ENCODE measurements at regions not wholly inside any gene's neighbourhood (a gene's known extent, or its start where the extent isn't known, plus 50 kb on each side); places are given as distances from the start of the nearest gene placed in this dataset.
A peak's percentile ranks its signal among the peaks of the same experiment; 100 is the strongest.
"Not testable (repeated sequence)": the region's sequence is repeated elsewhere in the genome, so short reads cannot be mapped to it uniquely, and the experiment has no call there.

DNA sequence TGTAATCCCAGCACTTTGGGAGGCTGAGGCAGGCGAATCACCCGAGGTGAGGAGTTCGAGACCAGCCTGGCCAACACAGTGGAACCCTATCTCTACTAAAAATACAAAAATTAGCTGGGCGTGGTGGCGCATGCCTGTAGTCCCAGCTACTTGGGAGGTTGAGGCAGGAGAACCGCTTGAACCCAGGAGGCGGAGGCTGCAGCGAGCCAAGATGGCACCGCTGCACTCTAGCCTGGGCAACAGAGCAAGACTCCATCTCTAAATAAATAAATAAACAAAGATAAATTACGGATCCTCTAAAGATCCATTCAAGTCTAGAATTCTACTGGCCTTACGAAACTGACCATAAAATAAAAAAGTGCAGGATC, 60.4 kb downstream of the SIPA1L2 start:
- not testable (repeated sequence) for H3K27me3 ChIP-seq (ENCODE audit: control insufficient read depth, insufficient read depth, low read length, poor library complexity, severe bottlenecking); H3K27ac ChIP-seq (ENCODE audit: insufficient read depth, low read depth, low read length, poor library complexity, severe bottlenecking); H3K36me3 ChIP-seq (ENCODE audit: control insufficient read depth, insufficient read depth, low read length); H3K4me3 ChIP-seq (ENCODE audit: insufficient read depth, low read depth, low read length); H3K9me3 ChIP-seq (ENCODE audit: control insufficient read depth, low read length)
- peaks cover 12% of the 10 kb centered on the region for H3K4me1 ChIP-seq (ENCODE audit: control insufficient read depth, insufficient read depth, low read length)
- WGBS, 2 experiments, result 93 to 96% methylated on average over 11 of the region's 11 CpGs

DNA sequence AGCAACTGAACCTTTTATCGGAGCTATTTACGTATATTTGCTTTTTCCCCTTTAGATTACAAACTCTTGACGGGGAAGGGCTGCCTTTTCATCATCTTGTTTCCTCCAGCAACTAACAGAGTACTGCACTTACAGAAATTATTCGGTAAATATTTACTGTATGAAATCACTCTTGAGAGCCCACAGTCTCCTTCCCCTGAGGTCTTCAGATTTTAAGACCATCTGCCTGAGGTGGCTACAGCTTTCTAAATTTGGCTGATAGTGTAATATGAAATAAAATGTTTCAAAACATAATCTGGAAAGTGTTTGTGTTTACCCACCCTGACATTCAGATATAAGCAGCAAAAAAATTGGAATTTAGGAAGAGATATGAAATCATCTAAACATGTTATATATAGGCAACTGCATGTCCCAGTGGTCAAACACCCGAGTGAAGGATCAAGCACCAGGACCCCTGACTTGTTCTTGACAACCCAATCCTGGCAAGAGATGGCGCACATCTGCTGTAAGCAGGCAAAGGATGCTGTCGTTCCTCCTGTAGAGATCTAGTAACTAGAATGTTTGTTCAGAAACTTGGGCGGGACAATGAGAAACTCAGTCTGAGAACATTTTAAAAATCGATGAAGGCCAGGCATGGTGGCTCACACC, 60.9 kb downstream of the SIPA1L2 start:
- no peaks in the 10 kb centered on the region for H3K27me3 ChIP-seq (ENCODE audit: control insufficient read depth, insufficient read depth, low read length, poor library complexity, severe bottlenecking)
- no peak overlapping the region for H3K4me3 ChIP-seq (ENCODE audit: insufficient read depth, low read depth, low read length)
- no peaks in the 10 kb centered on the region for H3K36me3 ChIP-seq (ENCODE audit: control insufficient read depth, insufficient read depth, low read length)
- H3K4me1 ChIP-seq (ENCODE audit: control insufficient read depth, insufficient read depth, low read length), result peaks cover 12% of the 10 kb centered on the region
- H3K27ac ChIP-seq (ENCODE audit: insufficient read depth, low read depth, low read length, poor library complexity, severe bottlenecking), result no peak overlapping the region
- WGBS, 2 experiments, result 95 to 97% methylated on average over 9 of the region's 9 CpGs
- no peaks in the 10 kb centered on the region for H3K9me3 ChIP-seq (ENCODE audit: control insufficient read depth, low read length)

DNA sequence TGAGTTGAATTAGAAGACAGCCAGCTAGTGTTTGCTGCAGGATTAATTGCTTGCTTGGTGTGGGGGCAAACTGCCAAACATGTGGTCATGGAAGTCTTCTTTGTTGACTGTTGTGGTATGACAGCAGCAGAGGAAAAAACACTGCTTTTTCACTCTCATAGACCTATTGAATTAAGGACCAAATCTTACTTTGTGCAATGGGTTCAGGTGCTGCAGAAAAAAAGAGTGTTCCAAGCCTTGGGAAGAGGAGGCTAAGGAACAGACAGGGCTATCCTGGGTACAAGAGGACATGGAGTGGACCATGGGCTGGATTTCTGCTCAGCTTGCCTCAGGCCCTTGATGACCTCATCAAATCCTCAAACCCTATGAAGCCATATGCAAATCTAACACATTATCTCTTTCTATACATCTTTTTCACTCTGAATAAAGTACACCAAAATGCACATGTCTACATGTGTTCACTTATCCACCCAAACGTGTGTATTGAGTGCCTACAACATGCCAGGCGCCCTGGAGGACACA, 61.5 kb downstream of the SIPA1L2 start:
- 88 to 93% methylated on average over 2 of the region's 2 CpGs for WGBS, 2 experiments
- Histone ChIP-seq H3K36me3 (ENCODE audit: control insufficient read depth, insufficient read depth, low read length) (no peaks in the 10 kb centered on the region), H3K4me3 (ENCODE audit: insufficient read depth, low read depth, low read length) (no peak overlapping the region), H3K9me3 (ENCODE audit: control insufficient read depth, low read length) (no peaks in the 10 kb centered on the region), H3K27ac (ENCODE audit: insufficient read depth, low read depth, low read length, poor library complexity, severe bottlenecking) (no peak overlapping the region), H3K4me1 (ENCODE audit: control insufficient read depth, insufficient read depth, low read length) (peaks cover 12% of the 10 kb centered on the region), H3K27me3 (ENCODE audit: control insufficient read depth, insufficient read depth, low read length, poor library complexity, severe bottlenecking) (no peaks in the 10 kb centered on the region)

DNA sequence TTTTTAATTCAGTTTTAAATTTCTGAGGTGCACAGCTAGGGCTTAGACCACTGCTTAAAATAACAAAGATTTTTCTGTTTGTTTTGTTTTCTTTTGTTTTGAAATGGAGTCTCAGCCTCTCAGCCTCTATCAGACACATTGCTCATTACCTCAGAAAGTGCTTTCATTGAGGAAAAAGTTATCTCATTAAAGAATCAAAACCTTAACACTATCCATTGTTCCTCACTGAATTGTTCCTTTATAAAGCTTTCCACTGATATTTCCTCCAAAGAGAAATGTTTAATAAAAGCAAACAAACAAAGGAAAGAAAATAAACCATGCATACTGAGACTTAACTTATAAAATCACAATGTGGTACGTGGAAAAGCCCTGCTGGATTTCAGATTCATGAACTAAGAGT, 63.8 kb downstream of the SIPA1L2 start:
- Histone ChIP-seq H3K36me3 (ENCODE audit: control insufficient read depth, insufficient read depth, low read length) (no peaks in the 10 kb centered on the region), H3K4me3 (ENCODE audit: insufficient read depth, low read depth, low read length) (no peak overlapping the region), H3K27me3 (ENCODE audit: control insufficient read depth, insufficient read depth, low read length, poor library complexity, severe bottlenecking) (no peaks in the 10 kb centered on the region), H3K27ac (ENCODE audit: insufficient read depth, low read depth, low read length, poor library complexity, severe bottlenecking) (no peak overlapping the region), H3K4me1 (ENCODE audit: control insufficient read depth, insufficient read depth, low read length) (peaks cover 10% of the 10 kb centered on the region), H3K9me3 (ENCODE audit: control insufficient read depth, low read length) (no peaks in the 10 kb centered on the region)
- WGBS, 2 experiments, result 88 to 92% methylated on average over 1 of the region's 1 CpG

DNA sequence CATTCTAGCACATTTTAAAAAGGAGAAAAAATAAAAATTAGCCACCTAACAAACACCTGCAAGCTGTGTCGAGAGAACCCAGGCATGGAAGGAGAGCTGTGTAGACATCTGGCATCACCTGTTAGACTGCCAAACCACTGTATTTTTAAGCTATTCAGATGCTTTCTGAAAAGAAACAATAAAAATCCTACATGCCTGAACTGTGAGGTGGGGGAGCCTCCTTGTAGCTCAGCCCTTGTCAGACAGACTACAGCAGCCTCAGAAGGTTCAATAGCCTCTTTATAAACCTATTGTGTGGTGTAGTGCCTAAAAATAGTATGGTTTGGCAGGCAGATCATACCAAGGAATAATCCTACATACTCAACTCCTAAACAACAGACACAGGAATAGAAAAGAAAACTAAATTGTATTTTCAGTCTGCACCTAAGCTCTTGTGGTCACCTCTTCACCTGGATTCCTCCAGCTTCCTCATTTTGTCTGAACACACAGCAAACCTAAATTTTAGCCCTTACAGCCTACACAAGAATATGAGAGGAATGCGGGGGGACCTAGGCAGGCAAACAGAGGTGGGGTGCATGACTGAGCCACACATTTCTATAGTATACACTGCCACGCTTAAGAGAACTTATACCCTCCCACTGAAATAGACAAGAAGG, 67.0 kb downstream of the SIPA1L2 start:
- peaks cover 22% of the 10 kb centered on the region for H3K4me1 ChIP-seq (ENCODE audit: control insufficient read depth, insufficient read depth, low read length)

DNA sequence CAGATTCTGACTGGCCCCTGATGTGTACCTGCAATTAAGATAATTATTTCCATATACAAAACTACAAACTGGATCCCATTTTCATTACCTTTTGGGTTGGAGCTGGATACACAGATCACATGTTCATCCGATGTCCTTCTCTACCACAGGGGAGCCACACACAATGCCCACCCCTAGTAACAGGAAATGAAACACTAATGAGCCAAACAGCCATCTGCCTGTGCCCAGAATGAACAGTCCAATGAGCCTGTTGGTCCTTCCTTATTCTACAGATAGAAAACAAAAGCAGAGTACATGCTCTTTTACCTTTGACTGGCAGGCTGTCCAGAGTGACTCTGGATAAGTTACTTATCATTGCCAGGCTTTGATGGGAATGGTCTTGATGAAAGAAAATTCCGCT, 68.6 kb downstream of the SIPA1L2 start:
- H3K36me3 ChIP-seq (ENCODE audit: control insufficient read depth, insufficient read depth, low read length), result no peaks in the 10 kb centered on the region
- H3K4me1 ChIP-seq (ENCODE audit: control insufficient read depth, insufficient read depth, low read length), result peaks cover 37% of the 10 kb centered on the region
- WGBS, 2 experiments, result 90 to 95% methylated on average over 2 of the region's 2 CpGs
- no peak overlapping the region for H3K4me3 ChIP-seq (ENCODE audit: insufficient read depth, low read depth, low read length)
- no peak overlapping the region for H3K27ac ChIP-seq (ENCODE audit: insufficient read depth, low read depth, low read length, poor library complexity, severe bottlenecking)
- no peaks in the 10 kb centered on the region for H3K27me3 ChIP-seq (ENCODE audit: control insufficient read depth, insufficient read depth, low read length, poor library complexity, severe bottlenecking)
- no peaks in the 10 kb centered on the region for H3K9me3 ChIP-seq (ENCODE audit: control insufficient read depth, low read length)

More for the DNA sequence above, 67.0 kb downstream of the SIPA1L2 start:
- H3K36me3 ChIP-seq (ENCODE audit: control insufficient read depth, insufficient read depth, low read length), result no peaks in the 10 kb centered on the region
- H3K27me3 ChIP-seq (ENCODE audit: control insufficient read depth, insufficient read depth, low read length, poor library complexity, severe bottlenecking), result no peaks in the 10 kb centered on the region
- H3K4me3 ChIP-seq (ENCODE audit: insufficient read depth, low read depth, low read length), result no peak overlapping the region
- no peaks in the 10 kb centered on the region for H3K9me3 ChIP-seq (ENCODE audit: control insufficient read depth, low read length)
- no peak overlapping the region for H3K27ac ChIP-seq (ENCODE audit: insufficient read depth, low read depth, low read length, poor library complexity, severe bottlenecking)
- WGBS, 2 experiments, result 94 to 100% methylated on average over 1 to 3 of the region's 3 CpGs

DNA sequence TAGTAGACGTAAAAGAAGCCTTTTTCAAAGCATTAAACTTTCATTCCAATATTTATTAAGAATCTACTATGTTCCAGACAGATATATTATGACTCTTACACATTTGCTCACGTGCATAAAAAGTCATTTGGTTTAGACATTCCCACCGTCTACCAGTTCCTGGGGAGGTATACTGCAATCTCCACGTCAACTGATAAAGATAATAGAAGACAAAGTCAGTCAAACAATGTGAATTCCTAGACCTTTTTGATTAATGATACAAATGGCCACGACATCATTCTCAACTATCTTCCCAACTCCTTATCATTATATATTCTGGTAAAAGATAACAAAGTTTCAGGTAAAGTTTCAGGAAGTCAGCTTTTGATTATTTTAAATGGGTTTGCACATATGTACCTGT, 69.0 kb downstream of the SIPA1L2 start:
- Histone ChIP-seq H3K4me1 (ENCODE audit: control insufficient read depth, insufficient read depth, low read length) (peaks cover 36% of the 10 kb centered on the region), H3K27me3 (ENCODE audit: control insufficient read depth, insufficient read depth, low read length, poor library complexity, severe bottlenecking) (no peaks in the 10 kb centered on the region), H3K4me3 (ENCODE audit: insufficient read depth, low read depth, low read length) (no peak overlapping the region), H3K27ac (ENCODE audit: insufficient read depth, low read depth, low read length, poor library complexity, severe bottlenecking) (no peak overlapping the region), H3K9me3 (ENCODE audit: control insufficient read depth, low read length) (no peaks in the 10 kb centered on the region), H3K36me3 (ENCODE audit: control insufficient read depth, insufficient read depth, low read length) (no peaks in the 10 kb centered on the region)
- WGBS, 2 experiments, result 98 to 99% methylated on average over 4 of the region's 5 CpGs

DNA sequence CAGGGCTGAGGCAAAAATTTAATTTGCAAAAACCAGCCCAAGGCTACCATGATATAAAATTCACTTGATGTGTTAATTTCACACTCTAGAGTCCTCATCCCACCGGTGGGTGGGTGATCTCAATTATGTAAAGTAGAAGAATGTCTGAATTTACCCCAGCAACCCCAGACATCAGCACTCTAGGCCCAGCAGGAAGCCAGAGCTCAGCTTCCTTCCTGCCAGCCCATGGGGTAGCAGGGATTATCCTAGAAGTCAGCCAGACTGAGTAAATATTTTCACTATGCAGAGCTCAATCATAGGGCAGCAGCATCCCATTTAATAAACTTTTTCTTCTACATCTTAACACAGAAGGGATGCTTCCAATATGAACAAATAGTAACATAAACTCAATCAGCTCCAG, 71.0 kb downstream of the SIPA1L2 start:
- no peaks in the 10 kb centered on the region for H3K9me3 ChIP-seq (ENCODE audit: control insufficient read depth, low read length)
- peak overlapping the region; percentile 32 for H3K27ac ChIP-seq (ENCODE audit: insufficient read depth, low read depth, low read length, poor library complexity, severe bottlenecking)
- H3K27me3 ChIP-seq (ENCODE audit: control insufficient read depth, insufficient read depth, low read length, poor library complexity, severe bottlenecking), result no peaks in the 10 kb centered on the region
- no peaks in the 10 kb centered on the region for H3K36me3 ChIP-seq (ENCODE audit: control insufficient read depth, insufficient read depth, low read length)
- 13% methylated on average over 1 of the region's 1 CpG; no CpG with 5 or more reads in 1 of the 2 experiments for WGBS, 2 experiments
- no peak overlapping the region for H3K4me3 ChIP-seq (ENCODE audit: insufficient read depth, low read depth, low read length)
- H3K4me1 ChIP-seq (ENCODE audit: control insufficient read depth, insufficient read depth, low read length), result peaks cover 49% of the 10 kb centered on the region

DNA sequence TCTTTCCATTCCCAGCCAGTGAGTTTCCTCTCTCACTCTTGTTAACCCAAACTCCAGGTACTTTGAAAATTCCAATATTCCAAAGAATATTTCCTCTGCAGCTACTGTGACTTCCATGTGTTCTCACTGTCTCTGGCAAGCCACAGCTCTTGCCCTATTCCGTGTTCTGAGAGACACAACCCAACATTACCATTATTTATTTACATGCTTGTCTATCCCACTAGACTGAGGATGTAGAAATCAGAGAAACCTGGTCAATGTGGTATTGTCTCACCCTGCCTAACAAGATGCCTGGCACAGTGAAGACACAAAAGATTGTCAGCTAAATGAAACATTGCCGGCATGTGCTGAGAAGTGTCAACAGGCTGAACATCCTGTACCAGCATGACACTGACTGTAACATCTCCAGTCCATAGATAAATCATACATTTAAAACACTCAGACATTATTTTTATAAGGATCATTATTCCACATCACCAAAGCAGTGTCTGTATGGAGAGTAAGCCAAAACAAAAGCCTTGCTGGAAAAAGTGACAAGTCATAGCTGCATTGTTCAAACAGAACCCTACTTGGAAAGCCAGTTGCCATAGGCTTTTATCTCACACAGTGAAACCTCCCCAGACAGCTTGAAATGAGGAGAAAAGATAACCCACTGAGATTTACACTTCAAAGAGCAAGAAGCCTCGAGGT, 72.3 kb downstream of the SIPA1L2 start:
- Histone ChIP-seq H3K27me3 (ENCODE audit: control insufficient read depth, insufficient read depth, low read length, poor library complexity, severe bottlenecking) (no peaks in the 10 kb centered on the region), H3K27ac (ENCODE audit: insufficient read depth, low read depth, low read length, poor library complexity, severe bottlenecking) (no peak overlapping the region), H3K9me3 (ENCODE audit: control insufficient read depth, low read length) (no peaks in the 10 kb centered on the region), H3K4me3 (ENCODE audit: insufficient read depth, low read depth, low read length) (no peak overlapping the region), H3K4me1 (ENCODE audit: control insufficient read depth, insufficient read depth, low read length) (peaks cover 43% of the 10 kb centered on the region), H3K36me3 (ENCODE audit: control insufficient read depth, insufficient read depth, low read length) (no peaks in the 10 kb centered on the region)
- 44 to 68% methylated on average over 3 of the region's 3 CpGs for WGBS, 2 experiments

DNA sequence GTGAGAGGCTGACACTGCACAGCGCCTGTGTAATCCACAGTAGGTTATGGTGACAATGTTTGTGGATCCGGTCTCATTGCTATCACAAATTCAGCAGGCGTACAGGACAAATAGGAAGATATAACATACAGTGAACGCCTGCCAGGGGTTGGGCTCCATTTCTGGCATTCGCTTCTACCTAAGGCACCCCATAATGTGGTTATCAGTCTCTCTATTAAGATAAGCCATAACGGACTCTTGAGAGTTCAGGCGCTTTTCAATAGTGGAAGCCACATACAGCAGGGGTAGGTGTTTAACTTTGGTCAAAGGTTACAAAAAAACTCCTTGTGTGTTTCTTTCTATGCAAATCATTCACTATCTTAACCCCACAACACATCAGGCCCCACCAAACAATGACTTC, 72.8 kb downstream of the SIPA1L2 start:
- peaks cover 43% of the 10 kb centered on the region for H3K4me1 ChIP-seq (ENCODE audit: control insufficient read depth, insufficient read depth, low read length)
- 93 to 97% methylated on average over 7 of the region's 7 CpGs for WGBS, 2 experiments
- H3K4me3 ChIP-seq (ENCODE audit: insufficient read depth, low read depth, low read length), result no peak overlapping the region
- no peak overlapping the region for H3K27ac ChIP-seq (ENCODE audit: insufficient read depth, low read depth, low read length, poor library complexity, severe bottlenecking)
- no peaks in the 10 kb centered on the region for H3K27me3 ChIP-seq (ENCODE audit: control insufficient read depth, insufficient read depth, low read length, poor library complexity, severe bottlenecking)
- H3K36me3 ChIP-seq (ENCODE audit: control insufficient read depth, insufficient read depth, low read length), result no peaks in the 10 kb centered on the region
- H3K9me3 ChIP-seq (ENCODE audit: control insufficient read depth, low read length), result no peaks in the 10 kb centered on the region
